Hepatocyte (in vitro differentiated cells): ENCODE measurements at regions not wholly inside any gene's neighbourhood (a gene's known extent, or its start where the extent isn't known, plus 50 kb on each side); places are given as distances from the start of the nearest gene placed in this dataset.

Source experiments
- EZH2 ChIP-seq: fragments of 200-600 bp; sonication (generic); IDR thresholded peaks from 2 replicates; pipeline ENCODE4 v1.6.1; 2016; ENCODE audit warnings: antibody characterized with exemption, mild to moderate bottlenecking, borderline replicate concordance
- EZH2phosphoT487 ChIP-seq: fragments of 200-600 bp; sonication (generic); IDR thresholded peaks from one replicate; pipeline ENCODE4 v1.6.1; 2018; ENCODE audit warnings: antibody characterized with exemption, mild to moderate bottlenecking, low read depth, moderate library complexity; ENCODE audit not compliant: unreplicated experiment, severe bottlenecking
- TF ChIP-seq, protein P1 (sequence below): fragments of 200-600 bp; sonication (generic); IDR thresholded peaks from 2 replicates; pipeline ENCODE4 v1.5.1; 2016; ENCODE audit warnings: antibody characterized with exemption, mild to moderate bottlenecking; ENCODE audit not compliant: poor library complexity

- TF ChIP-seq, protein P1, sequence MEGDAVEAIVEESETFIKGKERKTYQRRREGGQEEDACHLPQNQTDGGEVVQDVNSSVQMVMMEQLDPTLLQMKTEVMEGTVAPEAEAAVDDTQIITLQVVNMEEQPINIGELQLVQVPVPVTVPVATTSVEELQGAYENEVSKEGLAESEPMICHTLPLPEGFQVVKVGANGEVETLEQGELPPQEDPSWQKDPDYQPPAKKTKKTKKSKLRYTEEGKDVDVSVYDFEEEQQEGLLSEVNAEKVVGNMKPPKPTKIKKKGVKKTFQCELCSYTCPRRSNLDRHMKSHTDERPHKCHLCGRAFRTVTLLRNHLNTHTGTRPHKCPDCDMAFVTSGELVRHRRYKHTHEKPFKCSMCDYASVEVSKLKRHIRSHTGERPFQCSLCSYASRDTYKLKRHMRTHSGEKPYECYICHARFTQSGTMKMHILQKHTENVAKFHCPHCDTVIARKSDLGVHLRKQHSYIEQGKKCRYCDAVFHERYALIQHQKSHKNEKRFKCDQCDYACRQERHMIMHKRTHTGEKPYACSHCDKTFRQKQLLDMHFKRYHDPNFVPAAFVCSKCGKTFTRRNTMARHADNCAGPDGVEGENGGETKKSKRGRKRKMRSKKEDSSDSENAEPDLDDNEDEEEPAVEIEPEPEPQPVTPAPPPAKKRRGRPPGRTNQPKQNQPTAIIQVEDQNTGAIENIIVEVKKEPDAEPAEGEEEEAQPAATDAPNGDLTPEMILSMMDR, result no peak
- no peak for TF ChIP-seq EZH2phosphoT487
- no peak for TF ChIP-seq EZH2
Measured at GRCh38 chr4:181477591-181477990, 765.6 kb upstream of the TENM3 start.
